ENCODE measurements at regions not wholly inside any gene's neighbourhood (a gene's known extent, or its start where the extent isn't known, plus 50 kb on each side); places are given as distances from the start of the nearest gene placed in this dataset.

GRCh38 chr7:52659178-52659577 lies 376.3 kb upstream of the POM121L12 start:
- TF ChIP-seq CTCF (IDR thresholded peaks at IDR 0.05; ENCODE audit: low read length) (no peak), EZH2 (IDR thresholded peaks at IDR 0.05; ENCODE audit: borderline replicate concordance, low read length) (no peak)

Data from OCI-LY1 (cell line).